KOPT-K1 (cell line): ENCODE measurements at regions not wholly inside any gene's neighbourhood (a gene's known extent, or its start where the extent isn't known, plus 50 kb on each side); places are given as distances from the start of the nearest gene placed in this dataset.
A peak's percentile ranks its signal among the peaks of the same experiment; 100 is the strongest.
"Not testable (repeated sequence)": the region's sequence is repeated elsewhere in the genome, so short reads cannot be mapped to it uniquely, and the experiment has no call there.

Experiments used
- H3K27ac ChIP-seq: fragments of 200-600 bp; sonication (generic); 2 replicates; pipeline ENCODE4 v1.5.1; 2016; ENCODE audit warnings: antibody characterized with exemption, mild to moderate bottlenecking, low read depth, low read length; ENCODE audit not compliant: poor library complexity, severe bottlenecking
- H3K36me3 ChIP-seq: fragments of 200-600 bp; sonication (generic); 2 replicates; pipeline ENCODE4 v1.5.1; 2017; ENCODE audit warnings: antibody characterized with exemption, mild to moderate bottlenecking, low read length, moderate library complexity; ENCODE audit not compliant: insufficient read depth
- H3K9me3 ChIP-seq: fragments of 200-600 bp; sonication (generic); 2 replicates; pipeline ENCODE4 v1.5.1; 2017; ENCODE audit warnings: antibody characterized with exemption, low read length, mild to moderate bottlenecking; ENCODE audit not compliant: insufficient read depth, poor library complexity, severe bottlenecking

GRCh38 chr1:232579958-232580941, 49.7 kb downstream of the SIPA1L2 start:
- H3K36me3 ChIP-seq, result no peaks in the 10 kb centered on the region
- H3K9me3 ChIP-seq, result no peaks in the 10 kb centered on the region
- H3K27ac ChIP-seq, result peak overlapping the region; percentile 64

GRCh38 chr1:232579466-232579865, 50.5 kb downstream of the SIPA1L2 start:
- H3K36me3 ChIP-seq, result no peaks in the 10 kb centered on the region
- H3K27ac ChIP-seq, result peak overlapping the region; percentile 64
- H3K9me3 ChIP-seq, result no peaks in the 10 kb centered on the region

GRCh38 chr1:232578651-232579195, 51.2 kb downstream of the SIPA1L2 start:
- H3K27ac ChIP-seq, result peak overlapping the region; percentile 64
- no peaks in the 10 kb centered on the region for H3K36me3 ChIP-seq
- no peaks in the 10 kb centered on the region for H3K9me3 ChIP-seq

- Histone ChIP-seq H3K9me3 (no peaks in the 10 kb centered on the region), H3K36me3 (no peaks in the 10 kb centered on the region), H3K27ac (peak overlapping the region; percentile 64)
Observed at GRCh38 chr1:232577772-232578171, 52.2 kb downstream of the SIPA1L2 start.

GRCh38 chr1:232576537-232576936, 53.4 kb downstream of the SIPA1L2 start:
- Histone ChIP-seq H3K27ac (no peak overlapping the region), H3K9me3 (no peaks in the 10 kb centered on the region), H3K36me3 (no peaks in the 10 kb centered on the region)

GRCh38 chr1:232575763-232576040, 54.2 kb downstream of the SIPA1L2 start:
- H3K27ac ChIP-seq, result no peak overlapping the region
- H3K36me3 ChIP-seq, result no peaks in the 10 kb centered on the region
- H3K9me3 ChIP-seq, result no peaks in the 10 kb centered on the region

- H3K9me3 ChIP-seq, result no peaks in the 10 kb centered on the region
- H3K27ac ChIP-seq, result no peak overlapping the region
- no peaks in the 10 kb centered on the region for H3K36me3 ChIP-seq
Observed at GRCh38 chr1:232574889-232575762, 54.8 kb downstream of the SIPA1L2 start.

GRCh38 chr1:232574077-232574476, 55.9 kb downstream of the SIPA1L2 start:
- H3K9me3 ChIP-seq, result no peaks in the 10 kb centered on the region
- H3K27ac ChIP-seq, result no peak overlapping the region
- H3K36me3 ChIP-seq, result no peaks in the 10 kb centered on the region

- H3K9me3 ChIP-seq, result no peaks in the 10 kb centered on the region
- no peak overlapping the region for H3K27ac ChIP-seq
- no peaks in the 10 kb centered on the region for H3K36me3 ChIP-seq
Observed at GRCh38 chr1:232571523-232571922, 58.4 kb downstream of the SIPA1L2 start.

- Histone ChIP-seq H3K9me3 (no peaks in the 10 kb centered on the region), H3K36me3 (no peaks in the 10 kb centered on the region), H3K27ac (no peak overlapping the region)
Observed at GRCh38 chr1:232570007-232570406, 59.9 kb downstream of the SIPA1L2 start.

GRCh38 chr1:232569554-232569921, 60.4 kb downstream of the SIPA1L2 start:
- H3K27ac ChIP-seq, H3K36me3 ChIP-seq, H3K9me3 ChIP-seq: not testable (repeated sequence)

GRCh38 chr1:232568906-232569553, 60.9 kb downstream of the SIPA1L2 start:
- H3K9me3 ChIP-seq, result no peaks in the 10 kb centered on the region
- H3K36me3 ChIP-seq, result no peaks in the 10 kb centered on the region
- H3K27ac ChIP-seq, result no peak overlapping the region

- Histone ChIP-seq H3K36me3 (no peaks in the 10 kb centered on the region), H3K9me3 (no peaks in the 10 kb centered on the region), H3K27ac (no peak overlapping the region)
Observed at GRCh38 chr1:232568331-232568852, 61.5 kb downstream of the SIPA1L2 start.

- no peaks in the 10 kb centered on the region for H3K9me3 ChIP-seq
- no peak overlapping the region for H3K27ac ChIP-seq
- no peaks in the 10 kb centered on the region for H3K36me3 ChIP-seq
Observed at GRCh38 chr1:232566093-232566492, 63.8 kb downstream of the SIPA1L2 start.
